ENCODE measurements at regions not wholly inside any gene's neighbourhood (a gene's known extent, or its start where the extent isn't known, plus 50 kb on each side); places are given as distances from the start of the nearest gene placed in this dataset.
"Not testable (repeated sequence)": the region's sequence is repeated elsewhere in the genome, so short reads cannot be mapped to it uniquely, and the experiment has no call there.

DNA sequence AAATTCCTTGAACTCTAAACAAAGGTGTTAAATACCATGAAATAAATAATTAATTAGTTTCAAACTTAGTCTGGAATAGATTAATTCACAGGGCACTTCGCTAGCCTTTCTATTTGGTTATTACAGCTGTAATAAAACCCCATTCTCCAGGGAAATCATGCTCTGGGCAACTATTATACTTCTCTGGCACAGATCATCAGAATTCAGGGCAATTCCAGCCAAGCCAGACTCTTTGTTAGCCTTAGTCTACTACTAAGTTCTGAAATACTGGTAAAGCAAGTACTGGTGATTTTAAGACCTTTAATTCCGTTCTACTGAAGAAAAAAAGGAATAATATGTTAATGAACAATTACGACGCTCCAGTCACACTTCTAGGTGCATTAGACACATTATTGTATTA, 123.4 kb upstream of the PDE1A start:
- intact Hi-C loops (cut with DNase I) = no loop called here

GRCh38 chr2:182552232-182552631, 125.4 kb upstream of the PDE1A start:
- DNase-seq; H3K27me3 ChIP-seq; H3K27ac ChIP-seq; H3K4me1 ChIP-seq; H3K4me3 ChIP-seq; H3K36me3 ChIP-seq; H3K9me3 ChIP-seq; intact Hi-C loops (cut with DNase I); H3K9ac ChIP-seq (ENCODE audit: low read depth in 2 of 2, low read length in 2 of 2): not testable (repeated sequence)

More for the DNA sequence above, 123.4 kb upstream of the PDE1A start:
- no peak for TF ChIP-seq CTCF (IDR thresholded peaks at IDR 0.05)
- no peaks in the 10 kb centered on the region for H3K27me3 ChIP-seq
- no peaks in the 10 kb centered on the region for H3K9me3 ChIP-seq
- no peaks in the 10 kb centered on the region for H3K4me1 ChIP-seq
- H3K9ac ChIP-seq (ENCODE audit: low read depth in 2 of 2, low read length in 2 of 2) = no peak overlapping the region
- no peak overlapping the region for H3K4me3 ChIP-seq
- DNase-seq = no peak
- no peaks in the 10 kb centered on the region for H3K36me3 ChIP-seq
- no peak overlapping the region for H3K27ac ChIP-seq

GRCh38 chr2:182552785-182553184, 125.9 kb upstream of the PDE1A start:
- intact Hi-C loops (cut with DNase I); H3K27ac ChIP-seq; H3K27me3 ChIP-seq; H3K4me3 ChIP-seq; H3K4me1 ChIP-seq; H3K9ac ChIP-seq (ENCODE audit: low read depth in 2 of 2, low read length in 2 of 2); H3K36me3 ChIP-seq; H3K9me3 ChIP-seq; DNase-seq: not testable (repeated sequence)

- Histone ChIP-seq H3K9ac (ENCODE audit: low read depth in 2 of 2, low read length in 2 of 2) (no peak overlapping the region), H3K36me3 (no peaks in the 10 kb centered on the region), H3K4me1 (no peaks in the 10 kb centered on the region), H3K9me3 (no peaks in the 10 kb centered on the region), H3K27ac (no peak overlapping the region), H3K4me3 (no peak overlapping the region), H3K27me3 (no peaks in the 10 kb centered on the region)
- intact Hi-C loops (cut with DNase I) = no loop called here
- DNase-seq = no peak
- no peak for TF ChIP-seq CTCF (IDR thresholded peaks at IDR 0.05)
Measured at GRCh38 chr2:182553483-182553882, 126.6 kb upstream of the PDE1A start.

DNA sequence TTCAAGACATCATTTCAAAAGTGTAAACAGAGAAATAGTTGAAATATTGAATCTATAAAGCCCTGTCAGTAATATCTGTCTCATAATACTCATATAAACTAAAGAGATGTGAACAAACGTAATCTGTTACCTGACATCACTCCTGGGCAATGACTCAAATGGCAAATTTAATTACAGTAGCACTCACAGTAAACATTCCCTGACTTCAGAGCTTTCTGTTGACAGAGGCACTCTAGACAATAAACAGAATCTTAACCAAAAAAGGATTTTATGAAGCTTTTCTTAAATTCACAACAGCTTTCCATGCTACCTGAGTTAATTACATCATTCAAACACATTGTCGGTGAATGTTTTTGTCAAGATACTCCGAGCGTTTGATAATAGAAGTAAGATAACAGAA, 128.1 kb upstream of the PDE1A start:
- Histone ChIP-seq H3K27me3 (no peaks in the 10 kb centered on the region), H3K36me3 (no peaks in the 10 kb centered on the region), H3K4me1 (no peaks in the 10 kb centered on the region), H3K9me3 (no peaks in the 10 kb centered on the region), H3K27ac (no peak overlapping the region), H3K4me3 (no peak overlapping the region), H3K9ac (ENCODE audit: low read depth in 2 of 2, low read length in 2 of 2) (no peak overlapping the region)
- intact Hi-C loops (cut with DNase I) = no loop called here
- no peak for TF ChIP-seq CTCF (IDR thresholded peaks at IDR 0.05)
- no peak for DNase-seq

- no peaks in the 10 kb centered on the region for H3K27me3 ChIP-seq
- intact Hi-C loops (cut with DNase I) = no loop called here
Measured at GRCh38 chr2:182558564-182558963, 131.7 kb upstream of the PDE1A start.

More at GRCh38 chr2:182558564-182558963, 131.7 kb upstream of the PDE1A start:
- H3K27ac ChIP-seq = no peak overlapping the region
- H3K9ac ChIP-seq (ENCODE audit: low read depth in 2 of 2, low read length in 2 of 2) = no peak overlapping the region
- no peak for DNase-seq
- H3K4me1 ChIP-seq = no peaks in the 10 kb centered on the region
- H3K36me3 ChIP-seq = no peaks in the 10 kb centered on the region
- no peak overlapping the region for H3K4me3 ChIP-seq
- no peak for TF ChIP-seq CTCF (IDR thresholded peaks at IDR 0.05)
- no peaks in the 10 kb centered on the region for H3K9me3 ChIP-seq

Data from colonic mucosa (tissue), 4 donors.